Panc1 (cell line): ENCODE measurements at regions not wholly inside any gene's neighbourhood (a gene's known extent, or its start where the extent isn't known, plus 50 kb on each side); places are given as distances from the start of the nearest gene placed in this dataset.

Experiments used
- ATAC-seq: fragments of 200-7000 bp; cut with Tn5 transposase; 2 replicates; pipeline ENCODE4 v1.9.1; 2020; ENCODE audit warnings: mild to moderate bottlenecking, moderate library complexity
- BruUV-seq: library from RNA; stranded (reverse); fragments of 400-500 nt; replicated peaks from 2 replicates; lab custom pipeline; 2021; lab: Mats Ljungman, UMichigan
- CTCF ChIA-PET: fragments of 300-600 bp; sonication (Branson Sonifier 250); formaldehyde crosslinking; loops from one replicate; lab custom pipeline; 2022; ENCODE audit warnings: antibody characterized with exemption; lab: Charles Lee
- POLR2A ChIA-PET: fragments of 300-600 bp; sonication (Branson Sonifier 250); formaldehyde crosslinking; loops from one replicate; lab custom pipeline; 2022; ENCODE audit warnings: antibody characterized with exemption; lab: Charles Lee
- DNase-seq: peaks from one replicate; pipeline ENCODE4 v3.0.0-alpha.2; 2010; ENCODE audit warnings: low read depth, low spot score
- H3K27ac ChIP-seq: 2 replicates; pipeline ENCODE4 v1.5.1; 2011; ENCODE audit warnings: mild to moderate bottlenecking, low read length, inconsistent platforms
- H3K27me3 ChIP-seq: fragments of 200-500 bp; sonication (Bioruptor generic); 2 replicates; pipeline ENCODE4 v1.6.0; 2014; ENCODE audit warnings: low read length, inconsistent platforms; ENCODE audit not compliant: control insufficient read depth, insufficient read depth
- H3K36me3 ChIP-seq: fragments of 200-500 bp; sonication (Bioruptor generic); 2 replicates; pipeline ENCODE4 v1.5.1; 2014; ENCODE audit warnings: inconsistent platforms, mild to moderate bottlenecking, low read length, moderate library complexity; ENCODE audit not compliant: control insufficient read depth, insufficient read depth
- H3K4me1 ChIP-seq: 2 replicates; pipeline ENCODE4 v1.5.1; 2011; ENCODE audit warnings: inconsistent platforms, mild to moderate bottlenecking, low read length, moderate library complexity; ENCODE audit not compliant: control insufficient read depth, insufficient read depth
- H3K4me3 ChIP-seq, 2 experiments: 2 replicates each; pipeline ENCODE4 v1.5.1; 2011 to 2012; ENCODE audit warnings: low read depth in 2 of 2, low read length in 2 of 2, mild to moderate bottlenecking in 2 of 2, inconsistent platforms in 1 of 2, moderate library complexity in 1 of 2
- H3K9me3 ChIP-seq: fragments of 200-500 bp; sonication (Bioruptor generic); 2 replicates; pipeline ENCODE4 v1.5.1; 2014; ENCODE audit warnings: low read depth, mild to moderate bottlenecking, inconsistent platforms, low read length, moderate library complexity; ENCODE audit not compliant: control insufficient read depth, insufficient read depth
- POLR2AphosphoS5 ChIP-seq: IDR thresholded peaks from 2 replicates; pipeline ENCODE4 v1.6.1; 2012; ENCODE audit warnings: mild to moderate bottlenecking, low read depth, low read length, moderate library complexity
- SIN3A ChIP-seq: IDR thresholded peaks from 2 replicates; pipeline ENCODE4 v1.6.1; 2012; ENCODE audit warnings: low read depth, mild to moderate bottlenecking, low read length, moderate library complexity, borderline replicate concordance; ENCODE audit not compliant: insufficient read depth
- TCF7L2 ChIP-seq: IDR thresholded peaks from 2 replicates; pipeline ENCODE4 v1.6.1; 2011; ENCODE audit warnings: mild to moderate bottlenecking, low read depth, low read length, inconsistent platforms
- in situ Hi-C: cut with HindIII; loops from 2 replicates; pipeline ENCODE4 v1.10.0; 2016; ENCODE audit warnings: low sequenced_read_pairs, low pct_unique_long_range_greater_than_20kb
- intact Hi-C: fragments of 100-400 bp; cut with micrococcal nuclease; formaldehyde crosslinking; loops from one replicate; pipeline ENCODE4 v1.10.0; 2022; ENCODE audit not compliant: unreplicated experiment
- TF ChIP-seq, protein P1 (sequence below), 2 experiments: IDR thresholded peaks; 2 replicates each; pipeline ENCODE4 v1.6.1; 2011 to 2012; ENCODE audit warnings: low read depth in 2 of 2, control low read depth in 1 of 2, low read length in 1 of 2, mild to moderate bottlenecking in 1 of 2, moderate library complexity in 1 of 2; ENCODE audit not compliant: insufficient read depth in 1 of 2
- TF ChIP-seq, protein P2 (sequence below): fragments of 450-650 bp; IDR thresholded peaks from 2 replicates; pipeline ENCODE4 v1.5.1; 2017; ENCODE audit warnings: mild to moderate bottlenecking

DNA sequence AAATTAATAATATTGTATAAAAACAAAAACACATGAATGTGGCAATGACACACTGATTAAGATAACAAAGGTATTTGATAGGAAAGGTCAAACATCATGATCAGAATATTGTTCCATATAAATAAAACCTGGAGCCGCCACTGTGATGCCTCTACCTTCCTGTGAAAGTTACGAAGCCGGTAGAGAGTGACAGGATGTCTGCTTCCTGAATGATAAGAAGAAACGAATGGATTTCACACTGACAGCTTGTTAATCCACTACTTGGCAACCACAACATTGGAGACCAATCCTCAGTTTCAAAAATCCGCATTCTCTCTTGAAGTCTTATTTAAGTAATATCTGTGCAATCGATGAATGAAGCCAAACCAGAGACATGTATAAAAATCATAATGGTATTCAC lies 315.1 kb downstream of the HDGFL1 start:
- intact Hi-C loops (no loop called here), in situ Hi-C loops (no loop called here)
- ChIA-PET POLR2A (no interaction called here), CTCF (no interaction called here)
- Histone ChIP-seq H3K27me3 (no peaks in the 10 kb centered on the region), H3K27ac (no peak overlapping the region), H3K9me3 (no peaks in the 10 kb centered on the region), H3K4me3 (no peak overlapping the region), H3K4me1 (no peaks in the 10 kb centered on the region; the same call in 1 of the 2 replicates), H3K36me3 (no peaks in the 10 kb centered on the region)
- no peak for DNase-seq
- ATAC-seq, result no peak
- TF ChIP-seq, protein P1, sequence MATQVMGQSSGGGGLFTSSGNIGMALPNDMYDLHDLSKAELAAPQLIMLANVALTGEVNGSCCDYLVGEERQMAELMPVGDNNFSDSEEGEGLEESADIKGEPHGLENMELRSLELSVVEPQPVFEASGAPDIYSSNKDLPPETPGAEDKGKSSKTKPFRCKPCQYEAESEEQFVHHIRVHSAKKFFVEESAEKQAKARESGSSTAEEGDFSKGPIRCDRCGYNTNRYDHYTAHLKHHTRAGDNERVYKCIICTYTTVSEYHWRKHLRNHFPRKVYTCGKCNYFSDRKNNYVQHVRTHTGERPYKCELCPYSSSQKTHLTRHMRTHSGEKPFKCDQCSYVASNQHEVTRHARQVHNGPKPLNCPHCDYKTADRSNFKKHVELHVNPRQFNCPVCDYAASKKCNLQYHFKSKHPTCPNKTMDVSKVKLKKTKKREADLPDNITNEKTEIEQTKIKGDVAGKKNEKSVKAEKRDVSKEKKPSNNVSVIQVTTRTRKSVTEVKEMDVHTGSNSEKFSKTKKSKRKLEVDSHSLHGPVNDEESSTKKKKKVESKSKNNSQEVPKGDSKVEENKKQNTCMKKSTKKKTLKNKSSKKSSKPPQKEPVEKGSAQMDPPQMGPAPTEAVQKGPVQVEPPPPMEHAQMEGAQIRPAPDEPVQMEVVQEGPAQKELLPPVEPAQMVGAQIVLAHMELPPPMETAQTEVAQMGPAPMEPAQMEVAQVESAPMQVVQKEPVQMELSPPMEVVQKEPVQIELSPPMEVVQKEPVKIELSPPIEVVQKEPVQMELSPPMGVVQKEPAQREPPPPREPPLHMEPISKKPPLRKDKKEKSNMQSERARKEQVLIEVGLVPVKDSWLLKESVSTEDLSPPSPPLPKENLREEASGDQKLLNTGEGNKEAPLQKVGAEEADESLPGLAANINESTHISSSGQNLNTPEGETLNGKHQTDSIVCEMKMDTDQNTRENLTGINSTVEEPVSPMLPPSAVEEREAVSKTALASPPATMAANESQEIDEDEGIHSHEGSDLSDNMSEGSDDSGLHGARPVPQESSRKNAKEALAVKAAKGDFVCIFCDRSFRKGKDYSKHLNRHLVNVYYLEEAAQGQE (IDR thresholded peaks at IDR 0.05; ENCODE audit: insufficient read depth in 1 of 2, low read depth in 2 of 2, low read length in 1 of 2), result no peak
- no peak for TF ChIP-seq POLR2AphosphoS5
- TF ChIP-seq, protein P2, sequence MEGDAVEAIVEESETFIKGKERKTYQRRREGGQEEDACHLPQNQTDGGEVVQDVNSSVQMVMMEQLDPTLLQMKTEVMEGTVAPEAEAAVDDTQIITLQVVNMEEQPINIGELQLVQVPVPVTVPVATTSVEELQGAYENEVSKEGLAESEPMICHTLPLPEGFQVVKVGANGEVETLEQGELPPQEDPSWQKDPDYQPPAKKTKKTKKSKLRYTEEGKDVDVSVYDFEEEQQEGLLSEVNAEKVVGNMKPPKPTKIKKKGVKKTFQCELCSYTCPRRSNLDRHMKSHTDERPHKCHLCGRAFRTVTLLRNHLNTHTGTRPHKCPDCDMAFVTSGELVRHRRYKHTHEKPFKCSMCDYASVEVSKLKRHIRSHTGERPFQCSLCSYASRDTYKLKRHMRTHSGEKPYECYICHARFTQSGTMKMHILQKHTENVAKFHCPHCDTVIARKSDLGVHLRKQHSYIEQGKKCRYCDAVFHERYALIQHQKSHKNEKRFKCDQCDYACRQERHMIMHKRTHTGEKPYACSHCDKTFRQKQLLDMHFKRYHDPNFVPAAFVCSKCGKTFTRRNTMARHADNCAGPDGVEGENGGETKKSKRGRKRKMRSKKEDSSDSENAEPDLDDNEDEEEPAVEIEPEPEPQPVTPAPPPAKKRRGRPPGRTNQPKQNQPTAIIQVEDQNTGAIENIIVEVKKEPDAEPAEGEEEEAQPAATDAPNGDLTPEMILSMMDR, result no peak
- no peak for TF ChIP-seq SIN3A
- TF ChIP-seq TCF7L2, result no peak
- BruUV-seq, result no TSS peak

DNA sequence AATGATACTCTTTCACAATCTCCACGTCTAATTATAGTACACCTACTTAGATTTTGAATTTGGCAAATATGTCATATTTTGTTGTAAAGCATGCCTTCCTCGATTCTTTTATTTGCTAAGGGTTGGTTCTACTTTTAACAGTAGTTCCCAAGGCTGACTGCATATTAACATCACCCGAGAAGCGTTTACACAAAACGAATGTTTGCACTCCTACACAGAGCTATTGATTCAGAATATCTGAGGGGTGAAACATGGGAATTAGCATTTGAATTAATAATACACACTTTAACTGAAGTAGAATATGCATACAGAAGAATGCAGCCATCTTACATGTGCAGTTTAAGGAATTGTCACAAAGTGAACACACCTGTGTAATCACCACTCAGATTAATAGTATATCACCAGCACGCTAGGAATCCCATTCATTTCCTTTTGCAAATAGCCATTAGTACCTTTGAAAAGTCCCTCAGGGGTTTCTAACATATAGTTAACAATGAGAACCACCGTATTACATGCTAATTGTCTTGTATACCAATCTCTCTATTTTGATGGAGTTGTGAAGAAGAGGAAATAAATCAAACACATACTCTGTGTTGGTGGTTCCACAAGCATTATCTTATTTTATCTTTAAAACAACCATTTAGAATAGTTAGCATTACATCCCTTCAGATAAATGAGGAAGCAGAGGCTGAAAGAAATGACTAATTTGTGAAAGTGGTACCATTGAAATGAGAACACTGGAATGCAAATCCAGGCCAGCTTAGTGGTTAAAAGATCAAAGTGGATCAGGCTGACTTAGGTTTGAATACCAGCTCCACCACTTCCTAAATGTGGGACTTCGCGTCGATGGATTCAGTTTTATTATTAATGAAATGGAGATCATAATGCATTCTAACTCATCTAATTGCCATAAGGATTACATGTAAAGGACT lies 317.6 kb downstream of the HDGFL1 start:
- no peak overlapping the region for H3K4me3 ChIP-seq
- DNase-seq, result no peak
- ATAC-seq, result no peak
- no TSS peak for BruUV-seq
- H3K4me1 ChIP-seq, result no peaks in the 10 kb centered on the region; the same call in 1 of the 2 replicates
- in situ Hi-C loops, result no loop called here
- CTCF ChIA-PET, result no interaction called here
- H3K36me3 ChIP-seq, result no peaks in the 10 kb centered on the region
- no peaks in the 10 kb centered on the region for H3K27me3 ChIP-seq
- POLR2A ChIA-PET, result no interaction called here
- H3K9me3 ChIP-seq, result no peaks in the 10 kb centered on the region
- no peak for TF ChIP-seq POLR2AphosphoS5
- no peak for TF ChIP-seq SIN3A
- TF ChIP-seq, protein P1 (IDR thresholded peaks at IDR 0.05; ENCODE audit: insufficient read depth in 1 of 2, low read depth in 2 of 2, low read length in 1 of 2), result no peak
- TF ChIP-seq TCF7L2, result no peak
- TF ChIP-seq, protein P2, result no peak
- H3K27ac ChIP-seq, result no peak overlapping the region
- intact Hi-C loops, result no loop called here
